A549 (cell line): ENCODE measurements at regions not wholly inside any gene's neighbourhood (a gene's known extent, or its start where the extent isn't known, plus 50 kb on each side); places are given as distances from the start of the nearest gene placed in this dataset.

ENCODE experiments used
- ATAC-seq, 2 experiments: fragments of 200-7000 bp in 1 of 2; fragments of >200 bp in 1 of 2; cut with Nextera tagmentation in 1 of 2; cut with Tn5 transposase in 1 of 2; 3 replicates each; pipeline versions ENCODE4 v1.8.0 to v1.9.1; 2018 to 2020; ENCODE audit warnings: mild to moderate bottlenecking in 1 of 2, moderate library complexity in 1 of 2
- CTCF ChIA-PET: fragments of 300-600 bp; sonication (Branson Sonifier 250); formaldehyde crosslinking; extraction: SDS; loops from one replicate; lab custom pipeline; 2021; ENCODE audit warnings: antibody characterized with exemption, inconsistent platforms; lab: Yijun Ruan, JAX
- POLR2A ChIA-PET: fragments of 350-600 bp; formaldehyde crosslinking; extraction: SDS; loops from one replicate; lab custom pipeline; 2021; ENCODE audit warnings: antibody characterized with exemption, inconsistent platforms; lab: Yijun Ruan, JAX
- DNase-seq, 2 experiments: peaks; one replicate each; pipeline versions ENCODE4 v3.0.0 to v3.0.0-alpha.2; 2011 to 2016; ENCODE audit warnings: low read depth in 1 of 2, low spot score in 1 of 2
- FAIRE-seq: peaks from 2 replicates; lab custom pipeline; 2011; peaks lifted over from hg19 to GRCh38; lab: Jason Lieb, UNC
- H3K27ac ChIP-seq, 2 experiments: fragments of >200 bp; sonication (Bioruptor Twin); formaldehyde crosslinking; 3 replicates each; pipeline ENCODE4 v1.5.1; 2016 to 2017
- H3K4me1 ChIP-seq: fragments of >200 bp; sonication (Bioruptor Twin); formaldehyde crosslinking; 3 replicates; pipeline ENCODE4 v1.6.1; 2016
- H3K4me2 ChIP-seq: fragments of >200 bp; sonication (Bioruptor Twin); formaldehyde crosslinking; 3 replicates; pipeline ENCODE4 v1.6.1; 2016
- H3K4me3 ChIP-seq: fragments of >200 bp; sonication (Bioruptor Twin); formaldehyde crosslinking; 3 replicates; pipeline ENCODE4 v1.5.1; 2016
- H3K9me3 ChIP-seq: fragments of >200 bp; sonication (Bioruptor Twin); formaldehyde crosslinking; 3 replicates; pipeline ENCODE4 v1.6.1; 2016
- BCL3 ChIP-seq: fragments of >200 bp; sonication (Bioruptor Twin); formaldehyde crosslinking; IDR thresholded peaks from 3 replicates; pipeline ENCODE4 v1.6.1; 2016
- CEBPB ChIP-seq, 2 experiments: fragments of >200 bp in 1 of 2; sonication (Bioruptor Twin) in 1 of 2; formaldehyde crosslinking in 1 of 2; IDR thresholded peaks; 2 replicates each; pipeline ENCODE4 v1.6.1; 2012 to 2016
- E2F6 ChIP-seq: IDR thresholded peaks from 2 replicates; pipeline ENCODE4 v1.6.1; 2012; ENCODE audit warnings: low read depth, borderline replicate concordance
- EHF ChIP-seq: fragments of 250-450 bp; sonication (Bioruptor Pico); IDR thresholded peaks from 2 replicates; pipeline ENCODE4 v1.5.0; 2020; ENCODE audit warnings: mild to moderate bottlenecking
- EHMT2 ChIP-seq: fragments of 200-600 bp; sonication (generic); IDR thresholded peaks from 2 replicates; pipeline ENCODE4 v1.6.1; 2016; ENCODE audit warnings: antibody characterized with exemption, low read depth, mild to moderate bottlenecking, moderate library complexity
- EP300 ChIP-seq, 2 experiments: fragments of >200 bp; sonication (Bioruptor Twin); formaldehyde crosslinking; IDR thresholded peaks; 2 replicates in 1 of 2; 3 replicates in 1 of 2; pipeline ENCODE4 v1.6.1; 2016 to 2017
- FOXS1 ChIP-seq: fragments of 250-450 bp; sonication (Bioruptor Pico); IDR thresholded peaks from 2 replicates; pipeline ENCODE4 v1.5.0; 2020; ENCODE audit warnings: mild to moderate bottlenecking, moderate library complexity
- GATA3 ChIP-seq: IDR thresholded peaks from 2 replicates; pipeline ENCODE4 v1.6.1; 2012; ENCODE audit warnings: borderline replicate concordance
- HDAC2 ChIP-seq: fragments of 200-600 bp; sonication (generic); IDR thresholded peaks from 2 replicates; pipeline ENCODE4 v1.6.1; 2016
- HOXB13 ChIP-seq: fragments of 250-450 bp; sonication (Bioruptor Pico); IDR thresholded peaks from 2 replicates; pipeline ENCODE4 v1.5.0; 2020; ENCODE audit warnings: low read depth, mild to moderate bottlenecking, moderate library complexity
- HOXB5 ChIP-seq: fragments of 250-450 bp; sonication (Bioruptor Pico); IDR thresholded peaks from 2 replicates; pipeline ENCODE4 v1.5.0; 2020; ENCODE audit warnings: mild to moderate bottlenecking, moderate library complexity
- KDM5A ChIP-seq: fragments of 200-600 bp; sonication (generic); IDR thresholded peaks from 2 replicates; pipeline ENCODE4 v1.6.1; 2016; ENCODE audit warnings: antibody characterized with exemption, mild to moderate bottlenecking
- NPAS2 ChIP-seq: fragments of 250-450 bp; sonication (Bioruptor Pico); IDR thresholded peaks from 2 replicates; pipeline ENCODE4 v1.8.0; 2022; ENCODE audit warnings: mild to moderate bottlenecking, moderate library complexity, borderline replicate concordance
- NR3C1 ChIP-seq: fragments of >200 bp; sonication (Bioruptor Twin); formaldehyde crosslinking; IDR thresholded peaks from 3 replicates; pipeline ENCODE4 v1.6.1; 2017
- PBX3 ChIP-seq: IDR thresholded peaks from 2 replicates; pipeline ENCODE4 v1.6.1; 2012
- POLR2A ChIP-seq: IDR thresholded peaks from 2 replicates; pipeline ENCODE4 v1.6.1; 2012; ENCODE audit warnings: mild to moderate bottlenecking, low read length
- POLR2AphosphoS2 ChIP-seq: conservative IDR thresholded peaks from 2 replicates; pipeline ENCODE4 v1.6.1; 2012; ENCODE audit warnings: low read length, improper control_type of control experiment, inconsistent platforms
- RARB ChIP-seq: fragments of 250-450 bp; sonication (Bioruptor Pico); IDR thresholded peaks from 2 replicates; pipeline ENCODE4 v1.8.0; 2021; ENCODE audit warnings: mild to moderate bottlenecking, moderate library complexity
- REST ChIP-seq: fragments of 200-600 bp; sonication (generic); IDR thresholded peaks from 2 replicates; pipeline ENCODE4 v1.6.1; 2016; ENCODE audit warnings: antibody characterized with exemption, mild to moderate bottlenecking, moderate library complexity
- RFX5 ChIP-seq: fragments of 450-650 bp; IDR thresholded peaks from 2 replicates; pipeline ENCODE4 v1.7.1; 2014; ENCODE audit warnings: antibody characterized with exemption, mild to moderate bottlenecking, moderate library complexity
- SMC3 ChIP-seq: fragments of >200 bp; sonication (Bioruptor Twin); formaldehyde crosslinking; IDR thresholded peaks from 3 replicates; pipeline ENCODE4 v1.6.1; 2018; ENCODE audit warnings: inconsistent platforms
- SREBF2 ChIP-seq: fragments of 450-650 bp; IDR thresholded peaks from 2 replicates; pipeline ENCODE4 v1.6.1; 2014; ENCODE audit warnings: mild to moderate bottlenecking, moderate library complexity
- TP53 ChIP-seq: fragments of 250-450 bp; sonication (Bioruptor Pico); IDR thresholded peaks from 2 replicates; pipeline ENCODE4 v1.5.0; 2021; ENCODE audit warnings: mild to moderate bottlenecking, moderate library complexity
- ZC3H11A ChIP-seq: fragments of 450-650 bp; IDR thresholded peaks from 2 replicates; pipeline ENCODE4 v1.6.1; 2014; ENCODE audit warnings: antibody characterized with exemption, mild to moderate bottlenecking
- ZFP36 ChIP-seq: fragments of 450-650 bp; IDR thresholded peaks from 2 replicates; pipeline ENCODE4 v1.6.1; 2014; ENCODE audit warnings: borderline replicate concordance; ENCODE audit not compliant: partially characterized antibody
- ZNF302 ChIP-seq: fragments of 250-450 bp; sonication (Bioruptor Pico); IDR thresholded peaks from 2 replicates; pipeline ENCODE4 v1.9.0; 2021; ENCODE audit warnings: inconsistent platforms, mild to moderate bottlenecking, moderate library complexity
- ZSCAN20 ChIP-seq: fragments of 250-450 bp; sonication (Bioruptor Pico); IDR thresholded peaks from 2 replicates; pipeline ENCODE4 v1.8.0; 2022; ENCODE audit warnings: mild to moderate bottlenecking, moderate library complexity
- WGBS: methylation state at CpG from one replicate; pipeline ENCODE4 v1.1.6; 2017; ENCODE audit errors: missing lambda C conversion rate; 5-methylcytosine and 5-hydroxymethylcytosine counted together

GRCh38 chr16:55204923-55205322 lies 119.1 kb upstream of the IRX6 start:
- ATAC-seq: no peak; a peak in 1 of 6 replicates
- no peak for TF ChIP-seq EP300 (IDR thresholded peaks at IDR 0.05)
- TF ChIP-seq POLR2A: no peak
- no peak for TF ChIP-seq BCL3
- TF ChIP-seq REST: no peak
- no peak for TF ChIP-seq EHF (CRISPR knock-in tag)
- TF ChIP-seq GATA3: no peak
- TF ChIP-seq, all 56 proteins: peak for 0
- H3K4me1 ChIP-seq: no peaks in the 10 kb centered on the region
- CTCF ChIA-PET: no interaction called here
- H3K4me2 ChIP-seq: no peak overlapping the region
- POLR2A ChIA-PET: no interaction called here
- no peak overlapping the region for H3K27ac ChIP-seq
- no peaks in the 10 kb centered on the region for H3K9me3 ChIP-seq
- no peak for FAIRE-seq
- no peak overlapping the region for H3K4me3 ChIP-seq
- DNase-seq: no peak
- WGBS: 3% methylated on average over 2 of the region's 2 CpGs

- DNase-seq (no peak), ATAC-seq (no peak), FAIRE-seq (no peak)
- Histone ChIP-seq H3K4me3 (no peak overlapping the region), H3K27ac (no peak overlapping the region), H3K4me2 (no peak overlapping the region), H3K9me3 (no peaks in the 10 kb centered on the region), H3K4me1 (no peaks in the 10 kb centered on the region)
- WGBS: 19% methylated on average over 7 of the region's 7 CpGs
- ChIA-PET POLR2A (no interaction called here), CTCF (no interaction called here)
- no peak for TF ChIP-seq HDAC2
- no peak for TF ChIP-seq TP53
- no peak for TF ChIP-seq POLR2AphosphoS2
- TF ChIP-seq ZSCAN20 (CRISPR knock-in tag): no peak
- TF ChIP-seq RARB: no peak
- no peak for TF ChIP-seq NR3C1
- TF ChIP-seq KDM5A: no peak
- no peak for TF ChIP-seq SMC3
- no peak for TF ChIP-seq E2F6
- no peak for TF ChIP-seq SREBF2
- TF ChIP-seq HOXB5 (CRISPR knock-in tag): no peak
Observed at GRCh38 chr16:55207693-55208428, 116.1 kb upstream of the IRX6 start.

GRCh38 chr16:55209626-55210025 lies 114.4 kb upstream of the IRX6 start:
- ChIA-PET POLR2A (no interaction called here), CTCF (no interaction called here)
- no peak for ATAC-seq
- no peak for FAIRE-seq
- Histone ChIP-seq H3K4me3 (no peak overlapping the region), H3K9me3 (no peaks in the 10 kb centered on the region), H3K4me2 (no peak overlapping the region), H3K27ac (no peak overlapping the region), H3K4me1 (no peaks in the 10 kb centered on the region)
- 13% methylated on average over 6 of the region's 6 CpGs for WGBS
- DNase-seq: no peak
- TF ChIP-seq FOXS1 (no peak), ZNF302 (CRISPR knock-in tag) (no peak), KDM5A (no peak), E2F6 (no peak), EHMT2 (no peak), NPAS2 (CRISPR knock-in tag) (no peak), HOXB13 (no peak), PBX3 (no peak), ZFP36 (no peak), RFX5 (no peak), CEBPB (IDR thresholded peaks at IDR 0.05) (no peak), GATA3 (no peak), RARB (no peak), ZC3H11A (no peak)
